RWPE2 (cell line): ENCODE measurements at regions not wholly inside any gene's neighbourhood (a gene's known extent, or its start where the extent isn't known, plus 50 kb on each side); places are given as distances from the start of the nearest gene placed in this dataset.

Experiments
- ATAC-seq: fragments of 200-7000 bp; cut with Tn5 transposase; 3 replicates; pipeline ENCODE4 v1.9.1; 2021; ENCODE audit warnings: low read depth
- DNase-seq: peaks from one replicate; pipeline ENCODE4 v3.0.0-alpha.2; 2020; ENCODE audit warnings: low spot score
- H3K27ac ChIP-seq: fragments of 450-650 bp; 2 replicates; pipeline ENCODE4 v1.5.1; 2017; ENCODE audit warnings: mild to moderate bottlenecking; ENCODE audit not compliant: poor library complexity, severe bottlenecking
- H3K27me3 ChIP-seq: fragments of 250-450 bp; sonication (Bioruptor Pico); 2 replicates; pipeline ENCODE4 v1.5.1; 2021; ENCODE audit warnings: mild to moderate bottlenecking, moderate library complexity; ENCODE audit not compliant: insufficient read depth, poor library complexity, severe bottlenecking
- H3K36me3 ChIP-seq: fragments of 250-450 bp; sonication (Bioruptor Pico); 2 replicates; pipeline ENCODE4 v1.5.1; 2020; ENCODE audit warnings: low read depth, mild to moderate bottlenecking, moderate library complexity
- H3K4me1 ChIP-seq: fragments of 250-450 bp; sonication (Bioruptor Pico); 2 replicates; pipeline ENCODE4 v1.5.1; 2021; ENCODE audit warnings: mild to moderate bottlenecking, moderate library complexity; ENCODE audit not compliant: insufficient read depth, poor library complexity, severe bottlenecking
- H3K4me3 ChIP-seq: fragments of 250-450 bp; sonication (Bioruptor Pico); 2 replicates; pipeline ENCODE4 v1.5.1; 2021; ENCODE audit warnings: mild to moderate bottlenecking, moderate library complexity; ENCODE audit not compliant: severe bottlenecking
- H3K9me3 ChIP-seq: fragments of 250-450 bp; sonication (Bioruptor Pico); 2 replicates; pipeline ENCODE4 v1.5.1; 2021; ENCODE audit warnings: mild to moderate bottlenecking, moderate library complexity; ENCODE audit not compliant: severe bottlenecking
- CTCF ChIP-seq: fragments of 450-650 bp; IDR thresholded peaks from one replicate; pipeline ENCODE4 v1.5.1; 2017; ENCODE audit warnings: mild to moderate bottlenecking, moderate library complexity; ENCODE audit not compliant: poor library complexity, severe bottlenecking

GRCh38 chr6:25025919-25026301 lies 90.2 kb upstream of the RIPOR2 start:
- Histone ChIP-seq H3K27ac (no peak overlapping the region), H3K36me3 (no peaks in the 10 kb centered on the region), H3K9me3 (no peaks in the 10 kb centered on the region), H3K4me3 (no peak overlapping the region), H3K4me1 (peaks cover 17% of the 10 kb centered on the region), H3K27me3 (no peaks in the 10 kb centered on the region)
- TF ChIP-seq CTCF, result no peak
- DNase-seq (no peak), ATAC-seq (no peak)

GRCh38 chr6:25026723-25027122 lies 91.0 kb upstream of the RIPOR2 start:
- H3K27me3 ChIP-seq, result no peaks in the 10 kb centered on the region
- H3K4me1 ChIP-seq, result peaks cover 17% of the 10 kb centered on the region
- no peaks in the 10 kb centered on the region for H3K9me3 ChIP-seq
- DNase-seq (no peak), ATAC-seq (no peak)
- no peak overlapping the region for H3K27ac ChIP-seq
- TF ChIP-seq CTCF, result no peak
- H3K4me3 ChIP-seq, result no peak overlapping the region
- no peaks in the 10 kb centered on the region for H3K36me3 ChIP-seq

- peaks cover 17% of the 10 kb centered on the region for H3K4me1 ChIP-seq
- no peaks in the 10 kb centered on the region for H3K27me3 ChIP-seq
- no peak overlapping the region for H3K27ac ChIP-seq
- no peak overlapping the region for H3K4me3 ChIP-seq
- H3K36me3 ChIP-seq, result no peaks in the 10 kb centered on the region
- ATAC-seq, result no peak
- no peaks in the 10 kb centered on the region for H3K9me3 ChIP-seq
- no peak for DNase-seq
- TF ChIP-seq CTCF, result no peak
Measured at GRCh38 chr6:25027221-25027916, 91.6 kb upstream of the RIPOR2 start.

- H3K36me3 ChIP-seq, result no peaks in the 10 kb centered on the region
- no peaks in the 10 kb centered on the region for H3K9me3 ChIP-seq
- no peaks in the 10 kb centered on the region for H3K27me3 ChIP-seq
- ATAC-seq (no peak), DNase-seq (no peak)
- no peak overlapping the region for H3K4me3 ChIP-seq
- no peak overlapping the region for H3K27ac ChIP-seq
- H3K4me1 ChIP-seq, result peaks cover 17% of the 10 kb centered on the region
- no peak for TF ChIP-seq CTCF
Measured at GRCh38 chr6:25028328-25028727, 92.6 kb upstream of the RIPOR2 start.

GRCh38 chr6:25032934-25033333 lies 97.2 kb upstream of the RIPOR2 start:
- ATAC-seq (no peak), DNase-seq (no peak)
- H3K27ac ChIP-seq, result no peak overlapping the region
- H3K36me3 ChIP-seq, result no peaks in the 10 kb centered on the region
- H3K4me3 ChIP-seq, result no peak overlapping the region
- H3K4me1 ChIP-seq, result no peaks in the 10 kb centered on the region
- TF ChIP-seq CTCF, result no peak
- H3K27me3 ChIP-seq, result no peaks in the 10 kb centered on the region
- no peaks in the 10 kb centered on the region for H3K9me3 ChIP-seq
